GM18520 (cell line): ENCODE measurements at regions not wholly inside any gene's neighbourhood (a gene's known extent, or its start where the extent isn't known, plus 50 kb on each side); places are given as distances from the start of the nearest gene placed in this dataset.

Experiments used
- ATAC-seq: cut with Tn5 transposase; IDR thresholded peaks from one replicate; pipeline ENCODE4 v1.9.1; 2021; ENCODE audit not compliant: unreplicated experiment

DNA sequence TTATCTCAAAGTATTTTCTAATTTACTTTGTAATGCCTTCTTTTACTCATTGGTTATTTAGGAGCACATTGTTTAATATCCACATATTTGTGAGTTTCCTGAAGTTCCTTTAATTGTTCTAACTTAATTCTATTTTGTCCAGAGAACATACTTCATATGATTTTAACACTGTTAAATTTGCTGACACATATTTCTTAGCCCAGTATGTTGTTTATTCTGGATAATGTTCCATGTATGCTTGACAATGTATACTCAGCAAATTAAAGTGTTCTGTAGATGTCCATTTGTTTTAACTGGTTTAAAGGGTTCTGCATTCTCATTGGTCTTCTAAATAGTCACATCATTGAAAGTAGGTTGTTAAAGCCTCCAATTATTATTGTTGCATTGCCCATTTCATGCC lies 643.7 kb upstream of the NR5A2 start:
- ATAC-seq: no peak

DNA sequence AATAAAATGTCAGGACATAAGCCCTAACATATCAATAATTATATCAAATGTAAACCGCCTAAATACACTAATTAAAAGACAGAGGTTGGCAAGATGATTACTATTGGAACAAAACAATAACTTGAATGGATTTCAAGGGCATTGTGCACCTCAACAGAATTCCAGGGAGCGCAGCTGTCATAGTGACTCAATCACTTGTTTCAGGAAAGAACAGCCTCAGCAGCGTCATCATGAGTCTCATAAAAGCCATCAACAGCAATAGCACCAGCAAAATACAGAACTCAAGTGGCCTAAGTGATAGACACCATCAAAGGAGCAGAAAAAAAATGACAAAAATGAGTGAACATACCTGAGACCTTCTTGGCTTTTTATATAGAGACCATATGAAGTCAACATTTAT lies 632.7 kb upstream of the NR5A2 start:
- no peak for ATAC-seq

DNA sequence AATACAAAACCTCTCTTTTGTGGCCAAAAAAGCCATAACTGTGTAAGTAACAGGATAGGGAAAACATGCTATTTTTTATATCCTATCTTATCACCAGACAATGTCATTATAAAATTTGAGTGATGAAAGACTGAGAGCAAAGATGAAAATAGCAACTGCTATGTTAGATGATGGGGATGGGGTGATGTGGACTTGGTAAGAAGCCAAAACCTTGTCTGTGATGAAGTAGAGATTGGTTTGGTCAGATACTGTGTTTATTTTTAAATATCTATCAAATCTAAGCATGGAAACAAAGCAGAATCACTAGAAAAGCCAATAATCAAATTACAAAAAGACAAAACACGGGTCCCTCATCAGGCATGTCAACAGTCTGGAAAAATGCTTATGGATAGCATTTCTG lies 631.1 kb upstream of the NR5A2 start:
- no peak for ATAC-seq

DNA sequence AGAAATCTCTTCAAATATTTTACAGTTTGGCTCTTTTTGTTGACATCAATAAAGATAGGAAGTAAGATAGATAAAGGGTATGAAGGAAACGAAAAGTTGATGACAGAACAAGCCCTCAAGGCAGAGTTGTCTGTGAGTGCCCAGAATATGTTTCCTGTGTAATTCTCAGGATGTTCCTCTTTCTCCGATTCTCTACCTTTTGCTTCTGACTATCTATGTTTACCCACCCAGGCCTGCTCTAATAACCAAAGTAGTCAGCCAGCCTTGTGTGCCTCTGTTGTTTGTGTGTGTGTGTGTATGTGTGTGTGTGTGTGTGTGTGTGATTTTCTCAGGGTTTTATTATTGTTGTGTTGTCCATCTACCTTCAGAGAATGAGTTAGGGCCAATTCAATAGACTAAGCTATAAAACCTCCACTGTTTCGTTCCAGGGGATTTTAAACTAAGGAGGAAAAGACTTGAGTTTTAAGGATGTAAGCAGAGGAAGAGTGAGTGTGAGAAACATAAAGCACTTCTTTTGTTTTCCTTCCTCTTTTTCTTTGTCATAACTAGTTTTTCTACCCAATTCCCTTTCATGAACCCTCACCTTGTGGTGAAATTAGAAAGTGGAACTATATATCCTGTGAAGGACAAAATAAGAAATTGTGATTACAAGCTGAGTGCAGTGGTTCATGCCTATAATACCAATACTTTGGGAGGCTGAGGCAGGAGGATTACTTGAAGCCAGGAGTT lies 627.4 kb upstream of the NR5A2 start:
- no peak for ATAC-seq

DNA sequence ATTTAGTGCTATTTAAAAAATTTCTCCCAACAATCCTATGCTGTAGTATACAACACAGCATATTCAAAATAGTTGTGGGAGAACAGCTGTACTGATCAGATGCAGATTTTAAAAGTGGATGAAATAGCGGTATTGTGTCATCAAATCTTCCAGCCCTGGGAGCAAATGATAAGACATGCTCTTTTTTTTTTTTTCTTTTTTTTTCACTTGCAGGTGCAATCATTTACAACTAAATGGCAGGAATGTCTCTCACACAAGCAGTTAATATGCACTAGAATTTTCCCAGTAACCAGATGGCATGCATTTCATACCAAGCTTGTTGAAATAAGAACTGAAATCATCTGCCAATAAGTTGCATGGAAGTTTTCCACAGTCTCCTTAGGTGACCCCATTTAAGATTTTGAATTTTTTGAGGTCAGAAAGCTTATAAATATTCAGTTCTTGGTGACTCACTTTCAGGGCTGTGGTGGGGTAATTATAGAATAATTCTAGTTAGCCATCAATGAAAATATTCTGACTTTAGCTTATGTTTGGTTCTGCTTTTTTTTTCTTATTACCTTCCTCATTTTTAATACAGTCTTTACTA lies 623.9 kb upstream of the NR5A2 start:
- no peak for ATAC-seq

DNA sequence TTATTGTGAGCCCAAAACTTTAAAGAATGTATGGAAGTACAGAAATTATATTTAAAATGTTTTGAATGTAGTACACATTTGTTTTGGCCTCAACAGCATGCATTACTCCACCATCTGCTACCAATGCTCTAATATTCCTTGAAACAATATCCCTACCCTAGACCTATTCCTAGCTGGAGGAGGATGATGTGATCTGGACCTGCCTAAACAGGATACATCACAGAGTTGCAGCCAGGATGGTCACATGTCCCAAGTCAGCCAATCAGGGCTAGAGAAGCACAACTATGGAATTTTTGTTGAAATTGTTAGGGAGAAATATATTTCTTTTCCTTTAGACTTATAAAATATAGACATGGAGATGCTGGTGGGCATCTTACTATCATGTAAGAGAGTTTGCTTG lies 623.3 kb upstream of the NR5A2 start:
- ATAC-seq: no peak

DNA sequence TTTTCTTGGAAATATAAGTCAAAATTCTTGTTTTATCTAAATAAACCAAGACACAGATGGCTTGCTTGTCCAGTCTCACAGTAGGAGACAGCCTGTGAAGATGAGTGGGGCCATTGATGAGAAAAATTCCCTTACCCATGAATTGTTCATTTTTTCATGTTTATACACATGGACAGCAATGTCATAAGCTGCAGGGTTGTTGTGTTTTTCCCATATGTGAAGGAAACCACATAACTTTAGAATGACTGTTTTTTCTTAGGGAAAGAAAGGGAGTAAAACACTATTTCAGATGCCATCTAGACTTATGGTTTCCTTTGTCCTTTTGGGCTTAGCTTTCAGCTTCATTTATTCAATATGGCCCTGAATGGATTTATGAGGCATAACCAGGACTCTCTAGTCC lies 622.5 kb upstream of the NR5A2 start:
- ATAC-seq: no peak

DNA sequence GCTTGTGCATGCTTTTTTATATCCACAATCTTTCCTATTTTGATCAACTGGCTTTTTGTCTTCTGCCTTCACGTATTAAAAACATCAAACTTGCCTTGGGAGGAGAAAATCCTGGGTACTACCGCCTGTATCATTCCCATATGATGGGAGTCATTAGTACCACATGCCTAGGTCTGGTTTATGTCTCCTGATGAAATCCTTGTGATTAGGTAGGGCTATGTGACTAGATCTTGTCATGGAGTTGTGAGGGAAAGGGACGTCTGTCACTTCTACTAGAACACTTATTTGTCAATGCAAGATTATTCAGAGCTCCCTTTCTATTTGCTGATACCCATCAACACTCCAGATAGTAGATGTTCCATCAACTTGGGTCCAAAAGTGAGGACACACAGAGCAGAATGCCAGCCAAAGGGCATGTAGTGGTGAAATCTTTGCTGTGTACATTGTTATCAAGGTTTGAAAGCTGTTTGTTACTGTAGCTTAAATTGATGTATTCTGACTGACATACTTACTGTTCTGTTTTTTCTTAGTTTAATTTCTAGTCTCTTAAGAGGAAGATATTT lies 621.8 kb upstream of the NR5A2 start:
- ATAC-seq: no peak

DNA sequence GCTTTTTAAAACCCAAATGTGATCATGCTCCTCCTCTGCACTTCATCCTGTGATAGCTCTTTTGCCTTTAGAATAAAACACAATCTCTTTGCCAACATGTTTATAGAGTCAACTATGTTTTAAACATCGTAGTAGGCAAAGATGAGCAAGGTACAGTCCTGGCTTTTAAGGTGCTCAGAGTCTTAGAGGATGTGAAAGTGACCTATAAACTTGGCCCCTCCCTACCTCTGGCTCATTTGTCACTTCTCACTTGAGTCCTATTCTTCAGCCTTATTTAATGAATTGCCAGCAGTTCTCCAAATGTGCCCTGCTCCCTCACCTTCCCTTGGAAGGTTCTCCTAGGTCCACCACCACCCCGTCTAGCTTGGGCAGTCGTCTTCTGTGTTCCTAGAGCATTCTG lies 617.0 kb upstream of the NR5A2 start:
- ATAC-seq: no peak

DNA sequence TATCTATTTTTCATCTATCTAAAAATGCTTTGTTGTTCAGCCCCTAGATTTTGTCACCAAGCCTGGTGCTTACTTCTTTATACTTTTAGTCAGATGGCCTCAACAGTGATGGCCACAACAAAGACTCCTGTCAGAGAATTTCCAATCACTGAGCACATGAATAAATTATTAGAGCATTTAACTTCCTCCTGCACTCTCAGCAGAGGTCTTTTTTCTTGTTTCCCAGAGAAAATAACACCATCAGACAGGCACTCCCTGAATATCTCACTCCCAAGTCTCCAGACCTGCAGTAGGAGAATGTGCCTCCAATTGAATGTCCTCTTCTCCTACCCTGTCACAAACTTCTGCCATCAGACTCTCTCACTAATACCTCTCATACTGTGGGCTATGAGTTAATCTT lies 616.0 kb upstream of the NR5A2 start:
- ATAC-seq: no peak

DNA sequence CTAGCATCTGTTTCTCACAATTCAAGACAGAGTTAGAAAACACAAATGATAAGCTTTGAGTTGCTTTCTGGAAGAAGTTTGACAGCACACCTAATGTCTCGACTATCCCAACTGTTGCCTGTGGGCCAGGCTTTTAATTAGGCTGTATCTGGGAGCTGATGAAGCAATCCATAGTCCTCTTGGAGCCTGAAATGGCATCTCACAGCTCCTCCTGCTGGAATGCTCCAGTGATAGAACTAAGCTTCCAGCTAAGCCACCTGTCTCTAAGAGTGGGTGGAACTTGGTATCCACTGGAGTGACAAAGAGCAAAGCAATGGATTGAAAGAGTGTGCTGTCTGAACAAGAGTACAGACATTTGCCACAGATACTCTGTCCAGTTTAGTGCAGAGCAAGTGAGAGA lies 605.3 kb upstream of the NR5A2 start:
- ATAC-seq: no peak

DNA sequence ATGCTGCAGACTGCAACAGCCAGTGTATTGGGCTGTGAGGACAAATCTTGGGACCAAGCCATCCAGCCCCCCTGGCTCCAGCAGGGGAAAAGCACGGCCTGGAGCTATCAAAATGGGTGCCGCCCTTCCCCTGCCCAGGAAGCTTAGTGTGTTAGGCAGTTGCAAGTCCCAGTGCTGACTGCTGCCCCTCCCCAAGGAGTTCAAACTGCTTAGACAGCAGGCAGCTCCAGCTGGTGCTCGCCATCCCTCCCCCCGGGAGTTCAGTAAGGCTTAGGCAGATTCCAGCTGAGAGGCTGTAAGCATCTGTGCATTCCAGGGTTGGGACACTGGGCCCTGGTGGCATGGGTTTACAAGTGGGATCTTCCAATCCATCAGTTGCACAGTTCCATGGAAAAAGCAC lies 579.6 kb upstream of the NR5A2 start:
- no peak for ATAC-seq

DNA sequence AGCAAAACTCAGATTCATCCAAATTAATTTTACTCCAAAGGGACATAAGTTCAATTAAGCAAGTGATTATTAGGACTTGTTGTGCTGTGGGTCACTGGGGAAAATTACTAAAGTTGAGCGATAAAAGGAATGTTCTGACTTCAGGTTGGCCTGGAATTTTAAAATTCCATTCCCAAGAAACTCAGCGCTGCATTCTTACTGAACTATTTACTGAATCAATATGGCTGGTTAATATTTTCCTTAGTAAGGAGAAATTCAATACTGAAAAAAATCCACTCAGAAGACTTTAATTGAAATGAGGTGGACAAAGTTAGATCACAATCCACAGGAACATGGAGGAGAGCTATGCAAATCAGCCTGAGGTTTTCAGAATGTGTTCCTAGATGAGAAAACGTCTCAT lies 578.9 kb upstream of the NR5A2 start:
- no peak for ATAC-seq

DNA sequence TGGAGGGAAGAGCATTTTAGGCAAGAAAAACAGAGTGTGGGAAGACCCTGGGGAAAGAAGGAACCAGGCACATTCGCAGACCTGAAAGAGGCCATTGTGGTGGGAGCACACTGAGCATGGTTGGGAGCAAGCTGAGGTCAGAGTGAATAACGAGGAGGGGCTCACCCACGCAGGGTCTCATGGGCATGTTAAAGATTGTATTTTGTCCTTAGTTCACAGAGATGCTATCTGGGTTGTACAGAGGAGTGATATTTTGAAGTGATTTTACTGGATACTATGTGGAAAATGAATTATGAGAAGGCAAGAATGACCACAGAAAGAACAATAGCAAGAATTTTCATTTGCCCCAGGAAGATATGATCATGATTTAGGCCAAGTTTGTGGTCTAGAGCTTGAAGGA lies 578.3 kb upstream of the NR5A2 start:
- no peak for ATAC-seq

DNA sequence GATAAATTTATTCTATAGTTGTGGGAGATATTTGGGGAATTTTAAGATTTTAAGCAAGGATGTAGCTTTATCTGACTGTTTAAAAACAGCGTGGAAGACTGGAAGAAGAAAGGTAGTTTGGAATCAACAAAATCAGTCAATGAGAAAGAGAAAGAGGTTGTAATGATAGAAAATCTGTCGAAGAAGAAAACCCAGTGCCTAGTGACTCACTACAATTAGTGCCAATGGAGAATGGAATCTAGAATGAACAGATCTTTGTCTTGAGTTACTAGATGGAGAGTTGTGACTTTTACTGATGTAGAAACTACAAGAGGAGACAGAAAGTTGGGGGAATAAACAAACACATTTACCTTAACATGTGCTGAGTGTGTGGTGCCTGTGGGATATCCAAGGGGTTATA lies 577.8 kb upstream of the NR5A2 start:
- ATAC-seq: no peak

DNA sequence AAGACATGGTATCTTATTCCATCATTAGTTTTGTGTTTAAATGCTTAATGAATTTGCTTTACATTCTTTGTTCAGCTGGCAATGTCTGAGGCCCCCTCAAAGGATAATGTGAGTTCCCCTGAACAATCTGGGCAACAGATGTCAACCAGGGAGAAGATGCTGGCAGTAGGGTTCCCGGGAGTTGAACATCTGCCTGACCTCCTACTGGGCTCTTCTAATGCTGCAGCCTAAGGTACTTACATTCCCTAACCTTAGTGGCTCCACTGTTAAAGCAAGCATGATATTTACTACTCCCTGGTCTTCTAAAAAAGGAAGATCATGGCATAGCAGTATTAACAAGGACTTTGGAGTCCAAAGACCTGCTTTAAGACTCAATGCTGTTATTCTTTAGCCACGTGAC lies 574.9 kb upstream of the NR5A2 start:
- ATAC-seq: no peak

DNA sequence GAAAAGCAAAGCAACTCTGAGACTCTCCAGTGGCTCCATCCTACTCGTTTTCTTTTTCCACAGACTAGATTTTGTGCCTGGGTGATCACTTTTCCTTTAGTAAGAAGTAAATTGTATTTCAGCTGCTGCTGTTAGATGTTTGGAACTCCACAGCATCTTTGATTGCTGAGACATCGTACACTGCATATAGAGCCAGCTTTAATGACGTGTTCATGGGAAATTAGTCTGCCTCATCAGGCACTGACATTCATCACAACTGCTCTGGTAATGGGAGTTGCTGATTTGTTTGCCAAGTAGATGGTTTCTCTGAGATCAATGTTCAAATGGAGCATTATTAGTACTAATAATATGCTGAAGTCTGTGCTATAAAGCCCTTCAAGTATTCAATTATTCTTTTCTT lies 573.8 kb upstream of the NR5A2 start:
- ATAC-seq: no peak

DNA sequence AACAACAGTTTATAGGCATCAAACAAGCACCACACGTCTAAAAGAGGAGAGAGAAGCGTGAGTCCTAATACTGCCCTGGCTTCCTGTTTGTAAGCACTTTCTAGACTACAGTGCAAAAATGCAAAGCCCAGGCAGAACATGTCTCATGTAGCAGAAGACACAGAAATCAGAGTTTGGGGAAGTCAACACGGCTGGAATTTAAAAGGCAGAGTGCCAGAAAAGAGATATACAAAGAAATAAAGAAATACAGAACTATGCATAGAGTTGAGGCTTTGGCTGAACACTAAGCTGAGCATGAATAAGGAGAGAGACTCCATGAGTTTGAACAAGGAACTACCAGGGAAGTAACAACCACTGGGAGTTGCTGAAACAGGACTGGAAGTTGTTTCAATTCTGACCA lies 566.6 kb upstream of the NR5A2 start:
- no peak for ATAC-seq

DNA sequence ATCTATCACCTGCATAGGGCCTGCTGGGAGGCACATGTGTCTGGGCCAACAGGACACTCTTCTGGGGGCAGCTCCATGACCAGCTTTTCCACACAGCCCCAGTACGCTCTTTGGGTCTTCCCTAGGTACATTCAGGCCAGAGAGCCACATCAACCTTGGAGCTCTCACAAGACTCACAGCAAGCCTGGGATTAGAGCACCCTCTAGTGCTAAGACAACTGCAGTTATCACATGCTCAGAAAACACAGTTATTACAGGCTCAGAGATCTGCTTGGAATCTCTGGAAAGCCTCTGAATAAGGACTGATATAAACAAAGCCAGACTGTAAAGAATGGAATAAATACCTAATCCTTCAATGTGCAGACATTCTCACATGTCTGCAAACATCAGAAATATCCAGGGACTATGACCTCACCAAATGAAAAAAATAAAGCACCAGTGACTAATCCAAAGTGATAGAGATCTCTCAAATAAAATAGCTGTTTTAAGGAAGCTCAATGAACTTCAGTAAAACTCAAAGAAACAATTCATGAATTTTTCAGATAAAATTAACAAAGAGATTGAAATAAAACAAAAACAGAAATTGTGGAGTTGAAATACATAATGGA lies 563.9 kb upstream of the NR5A2 start:
- peak; percentile 60 for ATAC-seq

DNA sequence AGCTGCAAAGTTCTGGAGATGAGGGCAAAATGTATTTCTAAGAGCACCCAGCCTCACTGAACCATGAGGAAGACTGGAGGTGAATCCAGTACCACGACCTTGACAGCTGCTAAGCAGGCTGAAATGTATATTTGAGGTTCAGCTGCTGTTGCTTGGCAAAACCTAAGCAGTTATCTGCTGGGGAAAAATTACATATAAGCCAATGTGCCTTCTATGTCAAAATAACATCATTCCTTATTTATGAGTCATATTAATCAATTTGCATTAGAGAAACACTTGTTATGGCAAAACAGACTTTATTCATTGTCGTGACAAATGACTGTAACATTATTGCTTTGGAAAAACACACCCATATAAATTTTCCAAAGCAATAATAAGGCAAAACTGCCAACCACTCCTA lies 560.5 kb upstream of the NR5A2 start:
- ATAC-seq: no peak

DNA sequence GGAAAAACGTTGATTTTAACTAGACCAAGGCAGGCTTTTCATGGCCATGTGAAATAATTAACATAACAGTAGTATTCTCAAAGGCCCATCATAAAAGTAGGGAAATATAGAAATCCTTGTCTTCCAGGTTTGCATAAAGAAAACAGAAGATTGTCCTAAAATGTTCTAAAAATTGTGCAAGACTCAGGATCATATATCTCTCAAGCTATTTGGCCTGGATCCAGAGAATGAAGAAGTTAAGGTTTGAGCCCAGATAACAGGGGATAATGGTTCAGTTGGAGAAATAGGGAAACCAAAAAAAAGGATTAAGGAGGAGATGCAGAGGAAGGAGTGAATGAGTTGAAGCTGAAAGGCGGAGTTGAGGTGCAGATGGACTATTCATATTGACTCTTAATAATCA lies 555.5 kb upstream of the NR5A2 start:
- ATAC-seq: no peak

DNA sequence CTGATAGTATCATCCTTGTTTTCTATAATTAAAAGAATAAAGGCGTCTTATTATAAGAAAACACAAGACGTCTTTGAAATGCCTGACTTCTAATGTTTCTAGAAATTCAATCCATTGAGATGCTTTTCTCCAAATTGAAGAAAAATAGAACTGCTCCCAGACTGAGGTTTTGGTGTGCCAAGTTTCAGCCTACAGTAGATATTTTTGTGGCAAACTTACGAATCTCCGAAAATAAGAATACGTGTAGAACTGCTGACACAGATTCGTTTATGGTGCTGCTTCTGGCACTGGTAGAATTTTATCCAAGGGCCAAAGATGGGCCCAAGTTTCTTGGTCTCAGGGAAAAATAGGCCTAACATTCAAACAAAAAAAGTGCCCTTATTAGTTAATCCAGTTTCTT lies 554.5 kb upstream of the NR5A2 start:
- ATAC-seq: no peak

DNA sequence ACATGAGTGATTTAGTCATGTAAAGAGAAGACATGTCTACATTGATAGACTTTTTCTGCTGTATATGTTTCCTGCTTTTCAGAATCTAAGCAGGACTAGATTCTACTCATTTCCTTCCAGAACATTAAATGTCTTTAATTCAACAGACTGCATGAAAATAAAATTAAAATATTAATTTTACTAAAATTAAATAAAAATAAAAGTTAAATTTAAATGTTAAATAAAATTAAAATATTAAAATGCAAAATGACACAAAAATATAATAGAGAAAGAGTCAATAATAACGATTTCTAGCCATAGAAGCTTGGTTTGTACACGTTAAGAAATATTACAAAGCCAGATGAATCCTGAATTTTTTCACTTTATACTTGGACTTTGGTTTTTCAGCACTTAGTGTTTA lies 552.8 kb upstream of the NR5A2 start:
- no peak for ATAC-seq
